GM13977 (cell line): ENCODE measurements at regions not wholly inside any gene's neighbourhood (a gene's known extent, or its start where the extent isn't known, plus 50 kb on each side); places are given as distances from the start of the nearest gene placed in this dataset.
"Not testable (repeated sequence)": the region's sequence is repeated elsewhere in the genome, so short reads cannot be mapped to it uniquely, and the experiment has no call there.

ENCODE experiments used
- DNase-seq: peaks from one replicate; pipeline ENCODE4 v3.0.0; 2012; ENCODE audit warnings: low spot score
- CTCF ChIP-seq: IDR thresholded peaks from 2 replicates; pipeline ENCODE4 v1.5.1; 2012; ENCODE audit warnings: mild to moderate bottlenecking, control low read depth; ENCODE audit not compliant: insufficient read depth; ENCODE audit errors: extremely low read depth, missing control alignments
- in situ Hi-C: fragments of 300-500 bp; cut with MboI; formaldehyde crosslinking; loops from one replicate; pipeline ENCODE4 v1.12.0; 2022; ENCODE audit warnings: low sequenced_read_pairs, low pct_unique_long_range_greater_than_20kb, mixed read lengths, inconsistent platforms; ENCODE audit not compliant: unreplicated experiment

GRCh38 chr5:158233735-158234322 lies 374.9 kb upstream of the CLINT1 start:
- no peak for TF ChIP-seq CTCF
- DNase-seq = no peak
- in situ Hi-C loops = no loop called here

GRCh38 chr5:158227314-158227713 lies 368.4 kb upstream of the CLINT1 start:
- DNase-seq, in situ Hi-C loops: not testable (repeated sequence)

GRCh38 chr5:158226496-158226895 lies 367.6 kb upstream of the CLINT1 start:
- in situ Hi-C loops = no loop called here
- no peak for TF ChIP-seq CTCF
- DNase-seq = no peak

- no peak for TF ChIP-seq CTCF
- no peak for DNase-seq
- in situ Hi-C loops = no loop called here
These were observed 365.3 kb upstream of the CLINT1 start for GRCh38 chr5:158224253-158224652.

- in situ Hi-C loops = no loop called here
- no peak for TF ChIP-seq CTCF
- DNase-seq = no peak
These were observed 364.2 kb upstream of the CLINT1 start for GRCh38 chr5:158223054-158223600.

- DNase-seq = no peak
- TF ChIP-seq CTCF = no peak
- in situ Hi-C loops = no loop called here
These were observed 354.0 kb upstream of the CLINT1 start for GRCh38 chr5:158212917-158213316.

- DNase-seq = no peak
- no peak for TF ChIP-seq CTCF
- in situ Hi-C loops = no loop called here
These were observed 353.3 kb upstream of the CLINT1 start for GRCh38 chr5:158212237-158212636.
